Fibroblast of lung (primary cell): ENCODE measurements at regions not wholly inside any gene's neighbourhood (a gene's known extent, or its start where the extent isn't known, plus 50 kb on each side); places are given as distances from the start of the nearest gene placed in this dataset.
A peak's percentile ranks its signal among the peaks of the same experiment; 100 is the strongest.

ENCODE experiments used
- DNase-seq, 2 donors: peaks; one replicate each; pipeline versions ENCODE4 v3.0.0 to v3.0.0-alpha.2; 2010; ENCODE audit warnings: low read depth in 2 of 2
- H2AFZ ChIP-seq: 2 replicates; pipeline ENCODE4 v1.5.1; 2012; ENCODE audit warnings: low read length, control low read depth, inconsistent platforms
- H3K27ac ChIP-seq: 2 replicates; pipeline ENCODE4 v1.5.1; 2011; ENCODE audit warnings: low read length, control low read depth; ENCODE audit not compliant: insufficient read depth
- H3K27me3 ChIP-seq: 2 replicates; pipeline ENCODE4 v1.5.1; 2011; ENCODE audit warnings: mild to moderate bottlenecking, low read length; ENCODE audit not compliant: control insufficient read depth, insufficient read depth
- H3K36me3 ChIP-seq: 2 replicates; pipeline ENCODE4 v1.5.1; 2011; ENCODE audit warnings: low read length; ENCODE audit not compliant: control insufficient read depth, insufficient read depth
- H3K4me1 ChIP-seq: 2 replicates; pipeline ENCODE4 v1.5.1; 2011; ENCODE audit warnings: low read length; ENCODE audit not compliant: control insufficient read depth, insufficient read depth; ENCODE audit errors: extremely low read depth
- H3K4me2 ChIP-seq: 2 replicates; pipeline ENCODE4 v1.5.1; 2011; ENCODE audit warnings: low read length, control low read depth; ENCODE audit not compliant: insufficient read depth; ENCODE audit errors: extremely low read depth
- H3K4me3 ChIP-seq, 4 experiments: fragments of 200-600 bp in 1 of 4; sonication (generic) in 1 of 4; replicated peaks in 1 of 4; 2 replicates each; pipeline ENCODE4 v1.5.1; 2011 to 2016; ENCODE audit warnings: low read length in 4 of 4, low read depth in 3 of 4, mild to moderate bottlenecking in 3 of 4, control low read depth in 2 of 4, inconsistent platforms in 1 of 4, mixed read lengths in 1 of 4; ENCODE audit not compliant: insufficient read depth in 1 of 4; ENCODE audit errors: control extremely low read depth in 1 of 4
- H3K79me2 ChIP-seq: 2 replicates; pipeline ENCODE4 v1.5.1; 2012; ENCODE audit warnings: mild to moderate bottlenecking, low read length, inconsistent platforms; ENCODE audit not compliant: control insufficient read depth, insufficient read depth
- H3K9ac ChIP-seq: 2 replicates; pipeline ENCODE4 v1.5.1; 2011; ENCODE audit warnings: mild to moderate bottlenecking, low read length, control low read depth; ENCODE audit not compliant: insufficient read depth
- H3K9me3 ChIP-seq: 2 replicates; pipeline ENCODE4 v1.5.1; 2012; ENCODE audit warnings: low read depth, low read length; ENCODE audit not compliant: control insufficient read depth, insufficient read depth
- H4K20me1 ChIP-seq: 2 replicates; pipeline ENCODE4 v1.5.1; 2011; ENCODE audit warnings: low read length; ENCODE audit not compliant: control insufficient read depth, insufficient read depth; ENCODE audit errors: extremely low read depth
- CTCF ChIP-seq, 2 donors: IDR thresholded peaks in 1 of 2; conservative IDR thresholded peaks in 1 of 2; 1 replicate in 1 of 2; 2 replicates in 1 of 2; pipeline ENCODE4 v1.5.1; 2011 to 2012; ENCODE audit warnings: low read length in 2 of 2, control low read depth in 1 of 2, inconsistent platforms in 1 of 2, low read depth in 1 of 2, mild to moderate bottlenecking in 1 of 2
- EZH2 ChIP-seq: IDR thresholded peaks from 2 replicates; pipeline ENCODE4 v1.5.1; 2012; ENCODE audit warnings: low read length, control low read depth, mild to moderate bottlenecking; ENCODE audit errors: missing control alignments

GRCh38 chr6:4318321-4318720, 182.9 kb upstream of the ECI2 start:
- no peaks in the 10 kb centered on the region for H3K27me3 ChIP-seq
- H3K36me3 ChIP-seq = no peaks in the 10 kb centered on the region
- no peaks in the 10 kb centered on the region for H4K20me1 ChIP-seq
- no peak overlapping the region for H3K9ac ChIP-seq
- H3K27ac ChIP-seq = no peak overlapping the region
- no peak overlapping the region for H3K4me3 ChIP-seq
- no peaks in the 10 kb centered on the region for H3K79me2 ChIP-seq
- no peaks in the 10 kb centered on the region for H3K9me3 ChIP-seq
- TF ChIP-seq CTCF (conservative IDR thresholded peaks at IDR 0.05 in 1 of 2, IDR thresholded peaks at IDR 0.05 in 1 of 2; ENCODE audit: low read depth in 1 of 2, low read length in 2 of 2) (no peak), EZH2 (no peak)
- no peak for DNase-seq
- H3K4me2 ChIP-seq = no peak overlapping the region
- H2AFZ ChIP-seq = no peak overlapping the region
- H3K4me1 ChIP-seq = peaks cover 19% of the 10 kb centered on the region

GRCh38 chr6:4316867-4317400, 181.6 kb upstream of the ECI2 start:
- H3K4me1 ChIP-seq = peaks cover 20% of the 10 kb centered on the region
- H3K9ac ChIP-seq = peak overlapping the region; percentile 51
- H3K27me3 ChIP-seq = no peaks in the 10 kb centered on the region
- H3K4me2 ChIP-seq = peak overlapping the region; percentile 61
- no peak overlapping the region for H3K4me3 ChIP-seq
- no peaks in the 10 kb centered on the region for H3K79me2 ChIP-seq
- peak overlapping the region; percentile 83 for H3K27ac ChIP-seq
- no peaks in the 10 kb centered on the region for H4K20me1 ChIP-seq
- TF ChIP-seq CTCF (conservative IDR thresholded peaks at IDR 0.05 in 1 of 2, IDR thresholded peaks at IDR 0.05 in 1 of 2; ENCODE audit: low read depth in 1 of 2, low read length in 2 of 2) = no peak
- no peak for TF ChIP-seq EZH2
- DNase-seq = peak; percentile 91 to 92
- H2AFZ ChIP-seq = peak overlapping the region; percentile 89
- H3K36me3 ChIP-seq = no peaks in the 10 kb centered on the region
- no peaks in the 10 kb centered on the region for H3K9me3 ChIP-seq

- Histone ChIP-seq H3K27me3 (no peaks in the 10 kb centered on the region), H3K4me2 (no peak overlapping the region), H3K4me1 (peaks cover 16% of the 10 kb centered on the region), H3K79me2 (no peaks in the 10 kb centered on the region), H3K4me3 (no peak overlapping the region), H3K36me3 (no peaks in the 10 kb centered on the region), H4K20me1 (no peaks in the 10 kb centered on the region), H3K27ac (no peak overlapping the region), H3K9me3 (no peaks in the 10 kb centered on the region), H2AFZ (no peak overlapping the region), H3K9ac (no peak overlapping the region)
- TF ChIP-seq EZH2 = no peak
- TF ChIP-seq CTCF (conservative IDR thresholded peaks at IDR 0.05 in 1 of 2, IDR thresholded peaks at IDR 0.05 in 1 of 2; ENCODE audit: low read depth in 1 of 2, low read length in 2 of 2) = no peak
- no peak for DNase-seq
Measured at GRCh38 chr6:4314201-4314707, 178.9 kb upstream of the ECI2 start.
